ENCODE measurements at regions not wholly inside any gene's neighbourhood (a gene's known extent, or its start where the extent isn't known, plus 50 kb on each side); places are given as distances from the start of the nearest gene placed in this dataset.

- H3K23me2 ChIP-seq (ENCODE audit: insufficient read length, low read depth, low read length, poor library complexity, severe bottlenecking), result no peaks in the 10 kb centered on the region
- no peak overlapping the region for H2BK20ac ChIP-seq (ENCODE audit: low read depth, low read length, poor library complexity, severe bottlenecking)
- H3K79me1 ChIP-seq (ENCODE audit: insufficient read depth, low read depth, low read length, poor library complexity, severe bottlenecking), result no peaks in the 10 kb centered on the region
- H3K4me2 ChIP-seq (ENCODE audit: insufficient read depth, insufficient read length, low read length), result no peak overlapping the region
- H4K20me1 ChIP-seq (ENCODE audit: control insufficient read depth, insufficient read depth, insufficient read length), result no peaks in the 10 kb centered on the region
- no peak overlapping the region for H3K4ac ChIP-seq (ENCODE audit: low read depth, low read length)
- H3K9ac ChIP-seq (ENCODE audit: extremely low read depth, insufficient read length, low read length), result no peak overlapping the region
- Mint-ChIP-seq H3K4me1 (no peaks in the 10 kb centered on the region), H3K36me3 (ENCODE audit: insufficient read depth in 1 of 3, low read depth in 3 of 3) (peaks cover 5 to 22% (median 7%) of the 10 kb centered on the region in 3 experiments; a peak in 6 of 7 replicates), H3K9me3 (peaks cover 18 to 27% of the 10 kb centered on the region in 2 experiments), H3K27me3 (ENCODE audit: low read depth) (no peaks in the 10 kb centered on the region), H3K27ac (no peak overlapping the region), H3K4me3 (no peak overlapping the region)
- H4K5ac ChIP-seq (ENCODE audit: insufficient read length, low read depth, low read length), result no peak overlapping the region
- H4K8ac ChIP-seq (replicated peaks; ENCODE audit: insufficient read length, low read depth, low read length), result no peak overlapping the region
- no peaks in the 10 kb centered on the region for H3K27me3 ChIP-seq (ENCODE audit: insufficient read depth, low read length)
- H2BK5ac ChIP-seq (ENCODE audit: insufficient read length, low read length), result no peak overlapping the region
- H3K79me2 ChIP-seq (ENCODE audit: insufficient read depth, low read length), result no peaks in the 10 kb centered on the region
- no peaks in the 10 kb centered on the region for H3K9me3 ChIP-seq (ENCODE audit: control insufficient read depth, low read depth, low read length)
- H3K4me1 ChIP-seq (ENCODE audit: insufficient read depth, low read length), result no peaks in the 10 kb centered on the region
- TF ChIP-seq, protein P1, sequence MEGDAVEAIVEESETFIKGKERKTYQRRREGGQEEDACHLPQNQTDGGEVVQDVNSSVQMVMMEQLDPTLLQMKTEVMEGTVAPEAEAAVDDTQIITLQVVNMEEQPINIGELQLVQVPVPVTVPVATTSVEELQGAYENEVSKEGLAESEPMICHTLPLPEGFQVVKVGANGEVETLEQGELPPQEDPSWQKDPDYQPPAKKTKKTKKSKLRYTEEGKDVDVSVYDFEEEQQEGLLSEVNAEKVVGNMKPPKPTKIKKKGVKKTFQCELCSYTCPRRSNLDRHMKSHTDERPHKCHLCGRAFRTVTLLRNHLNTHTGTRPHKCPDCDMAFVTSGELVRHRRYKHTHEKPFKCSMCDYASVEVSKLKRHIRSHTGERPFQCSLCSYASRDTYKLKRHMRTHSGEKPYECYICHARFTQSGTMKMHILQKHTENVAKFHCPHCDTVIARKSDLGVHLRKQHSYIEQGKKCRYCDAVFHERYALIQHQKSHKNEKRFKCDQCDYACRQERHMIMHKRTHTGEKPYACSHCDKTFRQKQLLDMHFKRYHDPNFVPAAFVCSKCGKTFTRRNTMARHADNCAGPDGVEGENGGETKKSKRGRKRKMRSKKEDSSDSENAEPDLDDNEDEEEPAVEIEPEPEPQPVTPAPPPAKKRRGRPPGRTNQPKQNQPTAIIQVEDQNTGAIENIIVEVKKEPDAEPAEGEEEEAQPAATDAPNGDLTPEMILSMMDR (conservative IDR thresholded peaks at IDR 0.05), result no peak
- H3K56ac ChIP-seq (ENCODE audit: insufficient read length, low read depth, low read length), result no peak overlapping the region
- H2AK5ac ChIP-seq (ENCODE audit: insufficient read length, low read length), result no peak overlapping the region
- no peak overlapping the region for H2BK15ac ChIP-seq (ENCODE audit: low read depth, low read length)
- no peak overlapping the region for H2BK120ac ChIP-seq (ENCODE audit: low read depth, low read length, poor library complexity, severe bottlenecking)
- no peak overlapping the region for H2BK12ac ChIP-seq (ENCODE audit: insufficient read length, low read depth, low read length)
- no peak overlapping the region for H3K18ac ChIP-seq (ENCODE audit: insufficient read length, low read depth, low read length)
- no peak overlapping the region for H3T11ph ChIP-seq (ENCODE audit: low read length)
- no peak overlapping the region for H4K91ac ChIP-seq (ENCODE audit: insufficient read length, low read depth, low read length)
- no CpG with 5 or more reads among the region's 1 CpG for WGBS (ENCODE audit: extremely low coverage, insufficient read length, low lambda C conversion rate)
- no peak overlapping the region for H3K27ac ChIP-seq (ENCODE audit: insufficient read length, low read depth, low read length)
- DNase-seq, result no peak
- no peak overlapping the region for H3K23ac ChIP-seq (ENCODE audit: insufficient read length, low read depth, low read length)
- H3K14ac ChIP-seq (ENCODE audit: insufficient read depth, low read length), result no peak overlapping the region
- H2AFZ ChIP-seq (ENCODE audit: low read length), result no peak overlapping the region
Measured at GRCh38 chr11:39412117-39412516, 2047.3 kb downstream of the LRRC4C start.
